ENCODE measurements at regions not wholly inside any gene's neighbourhood (a gene's known extent, or its start where the extent isn't known, plus 50 kb on each side); places are given as distances from the start of the nearest gene placed in this dataset.
"Not testable (repeated sequence)": the region's sequence is repeated elsewhere in the genome, so short reads cannot be mapped to it uniquely, and the experiment has no call there.

DNA sequence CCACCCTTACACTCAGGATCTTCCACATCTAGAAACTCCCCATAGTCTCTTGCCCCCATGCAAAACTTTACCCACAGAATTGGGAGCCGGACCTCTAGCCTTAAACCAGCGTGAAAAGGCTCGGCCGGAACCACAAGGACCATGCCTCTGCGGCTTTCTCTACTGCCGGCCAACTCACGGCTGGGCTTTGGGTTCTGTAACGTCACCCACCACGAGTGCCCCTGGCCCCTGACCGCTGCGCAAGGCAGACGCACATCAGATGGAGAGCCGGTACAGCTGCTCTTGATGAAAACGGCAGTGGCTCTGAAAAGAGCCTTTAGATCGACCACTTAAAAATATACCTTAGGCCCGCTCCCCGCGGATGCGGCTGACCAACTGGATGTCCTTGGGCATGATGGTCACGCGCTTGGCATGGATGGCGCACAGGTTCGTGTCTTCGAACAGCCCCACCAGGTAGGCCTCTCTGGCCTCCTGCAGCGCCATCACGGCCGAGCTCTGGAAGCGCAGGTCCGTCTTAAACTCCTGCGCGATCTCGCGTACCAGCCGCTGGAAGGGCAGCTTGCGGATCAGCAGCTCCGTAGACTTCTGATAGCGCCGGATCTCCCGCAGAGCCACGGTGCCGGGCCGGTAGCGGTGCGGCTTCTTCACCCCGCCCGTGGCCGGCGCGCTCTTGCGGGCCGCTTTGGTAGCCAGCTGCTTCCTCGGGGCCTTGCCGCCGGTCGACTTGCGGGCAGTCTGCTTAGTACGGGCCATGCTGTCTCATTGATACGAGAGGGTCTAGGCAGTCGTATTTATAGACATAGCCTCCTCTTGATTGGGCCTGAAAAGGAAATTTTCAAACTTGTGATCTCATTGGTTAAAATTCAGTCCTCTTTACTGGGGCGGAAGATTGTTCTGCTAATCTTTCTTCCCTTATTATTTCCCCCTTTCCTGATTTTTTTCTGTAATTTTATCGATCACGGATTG, 66.3 kb downstream of the FAM72C start:
- 2% methylated on average over 33 to 47 of the region's 62 CpGs for WGBS, 2 donors
- H3K9ac ChIP-seq (ENCODE audit: insufficient read depth in 1 of 2, low read length in 2 of 2); H3K9me3 ChIP-seq (ENCODE audit: control insufficient read depth in 4 of 4, insufficient read depth in 3 of 4, low read length in 3 of 4); H3K27me3 ChIP-seq (ENCODE audit: control insufficient read depth in 3 of 3, insufficient read depth in 3 of 3, low read length in 2 of 3); H3K4me3 ChIP-seq; H3K36me3 ChIP-seq (ENCODE audit: control insufficient read depth in 4 of 4, insufficient read depth in 4 of 4, low read length in 4 of 4); H3K4me1 ChIP-seq (ENCODE audit: control insufficient read depth in 5 of 5, insufficient read depth in 5 of 5, low read length in 5 of 5): not testable (repeated sequence)
- DNase-seq (peak; percentile 62 to 71 (median 65)), ATAC-seq (ENCODE audit: insufficient read depth, low FRiP score) (peak; percentile 44)
- peak overlapping the region in 1 of 2 donors; percentile 31 for H3K27ac ChIP-seq (ENCODE audit: low read depth in 1 of 2, low read length in 1 of 2)

- 3 to 4% methylated on average over 7 to 8 of the region's 12 CpGs for WGBS, 2 donors
- H3K9me3 ChIP-seq (ENCODE audit: control insufficient read depth in 4 of 4, insufficient read depth in 3 of 4, low read length in 3 of 4); H3K36me3 ChIP-seq (ENCODE audit: control insufficient read depth in 4 of 4, insufficient read depth in 4 of 4, low read length in 4 of 4); H3K4me1 ChIP-seq (ENCODE audit: control insufficient read depth in 5 of 5, insufficient read depth in 5 of 5, low read length in 5 of 5); H3K27ac ChIP-seq (ENCODE audit: low read depth in 1 of 2, low read length in 1 of 2); H3K27me3 ChIP-seq (ENCODE audit: control insufficient read depth in 3 of 3, insufficient read depth in 3 of 3, low read length in 2 of 3); DNase-seq: not testable (repeated sequence)
- peak overlapping the region; percentile 31 for H3K4me3 ChIP-seq
- ATAC-seq (ENCODE audit: insufficient read depth, low FRiP score): peak; percentile 92
- H3K9ac ChIP-seq (ENCODE audit: insufficient read depth in 1 of 2, low read length in 2 of 2): peak overlapping the region in 1 of 2 donors; percentile 40
Measured at GRCh38 chr1:143904622-143904979, 67.2 kb downstream of the FAM72C start.

DNA sequence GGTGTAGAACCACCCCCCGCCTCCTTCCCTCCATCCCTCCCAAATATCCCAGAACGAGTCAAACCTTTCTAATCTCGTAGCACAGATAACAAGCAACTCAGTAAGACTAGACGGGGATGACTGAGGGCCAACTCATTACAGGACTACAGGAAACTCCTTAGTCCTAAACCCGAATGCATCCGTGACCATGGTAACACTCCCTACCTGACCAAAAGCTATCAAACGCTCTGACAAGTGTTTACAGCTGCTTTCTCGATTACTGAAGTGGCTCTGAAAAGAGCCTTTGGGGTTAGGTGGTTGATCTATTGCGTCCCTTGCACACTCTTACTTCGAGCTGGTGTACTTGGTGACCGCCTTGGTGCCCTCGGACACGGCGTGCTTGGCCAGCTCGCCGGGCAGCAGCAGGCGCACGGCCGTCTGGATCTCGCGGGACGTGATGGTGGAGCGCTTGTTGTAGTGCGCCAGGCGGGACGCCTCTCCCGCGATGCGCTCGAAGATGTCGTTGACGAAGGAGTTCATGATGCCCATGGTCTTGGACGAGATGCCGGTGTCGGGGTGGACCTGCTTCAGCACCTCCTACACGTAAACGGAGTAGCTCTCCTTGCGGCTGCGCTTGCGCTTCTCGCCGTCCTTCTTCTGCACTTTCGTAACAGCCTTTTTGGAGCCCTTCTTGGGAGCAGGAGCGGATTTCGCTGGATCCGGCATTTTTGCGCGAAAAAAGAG, 67.7 kb downstream of the FAM72C start:
- Histone ChIP-seq H3K9ac (ENCODE audit: insufficient read depth in 1 of 2, low read length in 2 of 2) (peak overlapping the region in 1 of 2 donors; percentile 40), H3K4me3 (peak overlapping the region; percentile 31), H3K27ac (ENCODE audit: low read depth in 1 of 2, low read length in 1 of 2) (peak overlapping the region in 1 of 2 donors; percentile 53)
- 26 to 46% methylated on average over 35 to 41 of the region's 48 CpGs for WGBS, 2 donors
- ATAC-seq (ENCODE audit: insufficient read depth, low FRiP score) (peak; percentile 12), DNase-seq (peak; percentile 52 to 68 (median 58))
- not testable (repeated sequence) for H3K36me3 ChIP-seq (ENCODE audit: control insufficient read depth in 4 of 4, insufficient read depth in 4 of 4, low read length in 4 of 4); H3K4me1 ChIP-seq (ENCODE audit: control insufficient read depth in 5 of 5, insufficient read depth in 5 of 5, low read length in 5 of 5); H3K9me3 ChIP-seq (ENCODE audit: control insufficient read depth in 4 of 4, insufficient read depth in 3 of 4, low read length in 3 of 4); H3K27me3 ChIP-seq (ENCODE audit: control insufficient read depth in 3 of 3, insufficient read depth in 3 of 3, low read length in 2 of 3)

DNA sequence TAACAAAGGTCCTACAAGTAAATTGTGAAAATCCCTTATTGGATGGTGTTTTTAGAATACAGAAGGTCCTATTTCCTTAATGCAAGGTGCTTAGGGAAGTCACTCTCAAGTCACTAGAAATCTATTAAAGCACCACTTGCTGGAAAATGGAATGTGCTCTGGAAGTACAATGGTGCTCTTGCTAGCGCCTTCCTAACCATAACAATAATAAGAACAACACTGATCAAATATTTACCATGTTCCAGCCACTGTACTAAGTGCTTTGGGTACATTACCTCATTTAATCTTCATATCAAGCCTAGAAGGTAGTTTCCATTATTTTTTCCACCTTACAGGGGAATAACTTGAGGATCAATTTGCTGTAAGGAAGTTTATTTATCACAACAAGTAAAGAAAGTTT, 75.4 kb downstream of the FAM72C start:
- H3K36me3 ChIP-seq (ENCODE audit: control insufficient read depth in 4 of 4, insufficient read depth in 4 of 4, low read length in 4 of 4); H3K9ac ChIP-seq (ENCODE audit: insufficient read depth in 1 of 2, low read length in 2 of 2); H3K27me3 ChIP-seq (ENCODE audit: control insufficient read depth in 3 of 3, insufficient read depth in 3 of 3, low read length in 2 of 3); H3K4me3 ChIP-seq; H3K27ac ChIP-seq (ENCODE audit: low read depth in 1 of 2, low read length in 1 of 2); DNase-seq; H3K9me3 ChIP-seq (ENCODE audit: control insufficient read depth in 4 of 4, insufficient read depth in 3 of 4, low read length in 3 of 4); H3K4me1 ChIP-seq (ENCODE audit: control insufficient read depth in 5 of 5, insufficient read depth in 5 of 5, low read length in 5 of 5): not testable (repeated sequence)
- peak; percentile 27 for ATAC-seq (ENCODE audit: insufficient read depth, low FRiP score)
- WGBS, 2 donors: no CpG with 5 or more reads among the region's 1 CpG

DNA sequence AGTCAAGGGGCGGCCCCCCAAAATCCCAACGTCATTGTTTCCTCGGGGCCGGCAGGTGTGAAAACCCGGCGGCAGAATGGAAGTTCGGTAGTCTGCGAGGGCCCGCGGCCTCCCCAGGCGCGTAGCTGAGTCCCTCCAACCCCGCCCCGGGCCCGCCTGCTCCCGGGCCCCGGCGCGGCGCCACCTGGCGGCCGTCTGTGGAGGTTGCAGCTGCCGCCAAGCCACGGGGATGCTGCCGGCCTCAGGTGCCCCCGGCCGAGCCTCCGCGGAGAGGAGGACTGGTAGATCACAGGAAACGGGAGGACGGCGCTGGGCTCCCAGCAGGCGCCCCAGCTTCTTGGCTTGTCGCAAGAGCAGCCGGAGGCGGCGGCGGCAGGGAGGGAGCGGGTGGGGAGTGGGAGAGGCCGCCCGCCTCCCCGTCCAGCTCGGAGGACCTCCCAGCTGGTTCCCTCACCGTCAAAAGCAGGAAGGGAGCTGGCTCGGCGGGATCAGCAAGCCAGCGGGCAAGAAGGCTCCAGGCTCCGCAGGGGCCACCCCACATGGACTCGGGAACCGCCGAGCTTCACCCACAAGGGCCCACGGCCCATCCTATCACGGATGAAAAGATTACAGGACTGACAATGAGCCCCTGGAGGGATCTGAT, 86.7 kb downstream of the FAM72C start:
- ATAC-seq (ENCODE audit: insufficient read depth, low FRiP score) (peak; percentile 97), DNase-seq (peak; percentile 39 to 78 (median 54))
- WGBS, 2 donors: 1 to 5% methylated on average over 12 to 30 of the region's 53 CpGs
- H3K9ac ChIP-seq (ENCODE audit: insufficient read depth in 1 of 2, low read length in 2 of 2); H3K27ac ChIP-seq (ENCODE audit: low read depth in 1 of 2, low read length in 1 of 2); H3K4me3 ChIP-seq; H3K9me3 ChIP-seq (ENCODE audit: control insufficient read depth in 4 of 4, insufficient read depth in 3 of 4, low read length in 3 of 4); H3K27me3 ChIP-seq (ENCODE audit: control insufficient read depth in 3 of 3, insufficient read depth in 3 of 3, low read length in 2 of 3); H3K4me1 ChIP-seq (ENCODE audit: control insufficient read depth in 5 of 5, insufficient read depth in 5 of 5, low read length in 5 of 5); H3K36me3 ChIP-seq (ENCODE audit: control insufficient read depth in 4 of 4, insufficient read depth in 4 of 4, low read length in 4 of 4): not testable (repeated sequence)
- peak; percentile 12 for TF ChIP-seq CTCF (IDR thresholded peaks at IDR 0.05; ENCODE audit: control extremely low read depth, extremely low read depth)

- not testable (repeated sequence) for DNase-seq; H3K27ac ChIP-seq (ENCODE audit: low read depth in 1 of 2, low read length in 1 of 2); H3K36me3 ChIP-seq (ENCODE audit: control insufficient read depth in 4 of 4, insufficient read depth in 4 of 4, low read length in 4 of 4); H3K4me3 ChIP-seq; H3K9ac ChIP-seq (ENCODE audit: insufficient read depth in 1 of 2, low read length in 2 of 2); H3K4me1 ChIP-seq (ENCODE audit: control insufficient read depth in 5 of 5, insufficient read depth in 5 of 5, low read length in 5 of 5); H3K9me3 ChIP-seq (ENCODE audit: control insufficient read depth in 4 of 4, insufficient read depth in 3 of 4, low read length in 3 of 4); H3K27me3 ChIP-seq (ENCODE audit: control insufficient read depth in 3 of 3, insufficient read depth in 3 of 3, low read length in 2 of 3)
- 0% methylated on average over 21 to 29 of the region's 38 CpGs for WGBS, 2 donors
- peak; percentile 95 for ATAC-seq (ENCODE audit: insufficient read depth, low FRiP score)
Measured at GRCh38 chr1:143884532-143884931, 87.3 kb downstream of the FAM72C start.

All from lung (tissue), 11 donors.